Prostate gland (tissue), 2 donors: ENCODE measurements at regions not wholly inside any gene's neighbourhood (a gene's known extent, or its start where the extent isn't known, plus 50 kb on each side); places are given as distances from the start of the nearest gene placed in this dataset.

Experiments
- DNase-seq: peaks from one replicate; pipeline ENCODE4 v3.0.0-alpha.2; 2019; ENCODE audit warnings: low spot score
- H3K27ac ChIP-seq, 2 donors: fragments of 200-600 bp; sonication (generic); 2 replicates each; pipeline ENCODE4 v1.5.1; 2017 to 2019
- H3K27me3 ChIP-seq: fragments of 200-600 bp; sonication (generic); replicated peaks from 2 replicates; pipeline ENCODE4 v1.5.1; 2019; ENCODE audit not compliant: insufficient read depth
- H3K36me3 ChIP-seq, 2 donors: fragments of 200-600 bp; sonication (generic); 1 replicate in 1 of 2; 2 replicates in 1 of 2; pipeline versions ENCODE4 v1.5.1 to v1.8.1; 2017 to 2019
- H3K4me1 ChIP-seq: fragments of 200-600 bp; sonication (generic); replicated peaks from 2 replicates; pipeline ENCODE4 v1.5.1; 2019
- H3K4me3 ChIP-seq, 2 donors: fragments of 200-600 bp; sonication (generic); 2 replicates each; pipeline ENCODE4 v1.5.1; 2017 to 2019
- H3K9me3 ChIP-seq: fragments of 200-600 bp; sonication (generic); 2 replicates; pipeline ENCODE4 v1.5.1; 2017
- POLR2A ChIP-seq: fragments of 450-650 bp; IDR thresholded peaks from one replicate; pipeline ENCODE4 v1.6.1; 2016; ENCODE audit warnings: antibody characterized with exemption, mild to moderate bottlenecking
- POLR2AphosphoS5 ChIP-seq: sonication (generic); formaldehyde crosslinking; IDR thresholded peaks from one replicate; pipeline ENCODE4 v1.6.1; 2017; ENCODE audit warnings: antibody characterized with exemption
- WGBS: methylation state at CpG from one replicate; pipeline ENCODE4 v1.1.5; 2018; 5-methylcytosine and 5-hydroxymethylcytosine counted together
- intact Hi-C: fragments of 100-400 bp; cut with DNase I; formaldehyde crosslinking; loops from one replicate; pipeline ENCODE4 v1.14.2; 2022
- TF ChIP-seq, protein P1 (sequence below), 4 experiments: fragments of 200-600 bp in 2 of 4; fragments of 450-650 bp in 2 of 4; sonication (generic) in 2 of 4; IDR thresholded peaks; 1 replicate in 3 of 4; 2 replicates in 1 of 4; pipeline ENCODE4 v1.5.1; 2016 to 2019; ENCODE audit warnings: antibody characterized with exemption in 4 of 4, mild to moderate bottlenecking in 2 of 4, moderate library complexity in 2 of 4

DNA sequence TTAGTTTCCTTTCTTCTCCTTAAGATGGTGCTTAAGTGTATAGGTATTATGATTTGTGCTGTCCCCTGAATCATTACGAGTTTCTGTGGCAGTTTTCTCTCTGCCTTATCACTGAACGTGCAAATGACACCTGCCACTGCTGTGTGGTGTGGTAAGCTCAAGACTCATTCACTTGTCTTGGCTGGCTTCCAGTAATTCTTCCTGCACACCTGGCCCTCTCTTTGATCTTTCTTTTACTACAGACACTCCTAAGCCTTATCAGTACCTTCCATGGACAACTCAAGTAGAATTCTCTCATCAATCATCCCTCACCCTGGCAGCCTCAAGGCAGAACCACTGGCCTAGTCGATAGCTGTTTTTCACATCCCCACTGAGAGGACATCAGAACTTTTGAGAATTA is 82.6 kb upstream of the ADAMTS19 start:
- H3K4me1 ChIP-seq: no peaks in the 10 kb centered on the region
- H3K9me3 ChIP-seq: no peaks in the 10 kb centered on the region
- H3K4me3 ChIP-seq: no peak overlapping the region
- TF ChIP-seq, protein P1, sequence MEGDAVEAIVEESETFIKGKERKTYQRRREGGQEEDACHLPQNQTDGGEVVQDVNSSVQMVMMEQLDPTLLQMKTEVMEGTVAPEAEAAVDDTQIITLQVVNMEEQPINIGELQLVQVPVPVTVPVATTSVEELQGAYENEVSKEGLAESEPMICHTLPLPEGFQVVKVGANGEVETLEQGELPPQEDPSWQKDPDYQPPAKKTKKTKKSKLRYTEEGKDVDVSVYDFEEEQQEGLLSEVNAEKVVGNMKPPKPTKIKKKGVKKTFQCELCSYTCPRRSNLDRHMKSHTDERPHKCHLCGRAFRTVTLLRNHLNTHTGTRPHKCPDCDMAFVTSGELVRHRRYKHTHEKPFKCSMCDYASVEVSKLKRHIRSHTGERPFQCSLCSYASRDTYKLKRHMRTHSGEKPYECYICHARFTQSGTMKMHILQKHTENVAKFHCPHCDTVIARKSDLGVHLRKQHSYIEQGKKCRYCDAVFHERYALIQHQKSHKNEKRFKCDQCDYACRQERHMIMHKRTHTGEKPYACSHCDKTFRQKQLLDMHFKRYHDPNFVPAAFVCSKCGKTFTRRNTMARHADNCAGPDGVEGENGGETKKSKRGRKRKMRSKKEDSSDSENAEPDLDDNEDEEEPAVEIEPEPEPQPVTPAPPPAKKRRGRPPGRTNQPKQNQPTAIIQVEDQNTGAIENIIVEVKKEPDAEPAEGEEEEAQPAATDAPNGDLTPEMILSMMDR (IDR thresholded peaks at IDR 0.05): no peak
- TF ChIP-seq POLR2AphosphoS5: no peak
- TF ChIP-seq POLR2A: no peak
- H3K27ac ChIP-seq: no peak overlapping the region
- H3K27me3 ChIP-seq: no peaks in the 10 kb centered on the region
- intact Hi-C loops: no loop called here
- H3K36me3 ChIP-seq: no peaks in the 10 kb centered on the region
- 39% methylated on average over 3 of the region's 3 CpGs for WGBS
- DNase-seq: no peak

DNA sequence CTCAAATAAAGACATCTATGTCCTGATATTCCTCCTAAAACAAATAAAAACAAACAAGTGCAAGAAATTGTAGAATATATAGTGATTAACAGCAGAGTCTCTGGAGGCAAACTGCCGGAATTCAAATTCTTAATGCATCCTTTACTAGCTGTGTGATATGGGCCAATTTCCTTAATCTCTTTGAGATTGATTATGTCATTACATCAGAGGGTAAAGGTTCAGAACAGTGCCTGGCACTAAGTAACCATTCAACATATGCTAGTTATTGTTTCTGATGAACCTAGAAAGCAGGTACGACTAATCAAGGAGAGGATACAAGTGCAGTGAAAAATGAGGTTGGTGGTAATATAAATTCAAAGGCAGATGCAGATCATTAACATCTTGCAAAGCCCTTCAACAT is 81.1 kb upstream of the ADAMTS19 start:
- no peak for DNase-seq
- intact Hi-C loops: no loop called here
- Histone ChIP-seq H3K27me3 (no peaks in the 10 kb centered on the region), H3K9me3 (no peaks in the 10 kb centered on the region), H3K4me1 (no peaks in the 10 kb centered on the region), H3K36me3 (no peaks in the 10 kb centered on the region), H3K27ac (no peak overlapping the region), H3K4me3 (no peak overlapping the region)
- TF ChIP-seq POLR2A (no peak), POLR2AphosphoS5 (no peak)
- TF ChIP-seq, protein P1 (IDR thresholded peaks at IDR 0.05): no peak
- WGBS: 93% methylated on average over 2 of the region's 2 CpGs

DNA sequence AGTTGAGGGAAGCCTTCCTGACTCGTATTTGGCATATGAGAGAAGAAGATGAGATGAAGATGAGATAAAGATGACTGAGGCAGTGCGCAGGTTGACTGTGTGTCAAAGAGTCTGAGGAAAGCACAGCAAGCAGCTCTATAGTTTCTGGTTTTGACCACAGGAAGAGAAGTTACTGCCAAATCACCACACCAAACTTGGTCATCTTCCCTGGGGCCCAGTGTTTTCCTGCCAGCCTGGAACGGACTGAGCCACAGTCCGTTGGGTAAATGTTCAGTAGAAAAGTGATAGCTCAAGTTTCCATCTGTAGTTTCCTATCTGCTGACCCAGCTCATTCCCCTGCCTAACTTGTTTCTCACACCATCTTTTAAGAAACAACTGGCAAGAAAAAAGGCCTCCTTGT is 80.7 kb upstream of the ADAMTS19 start:
- H3K4me1 ChIP-seq: no peaks in the 10 kb centered on the region
- 71% methylated on average over 4 of the region's 4 CpGs for WGBS
- TF ChIP-seq POLR2AphosphoS5 (no peak), POLR2A (no peak)
- TF ChIP-seq, protein P1 (IDR thresholded peaks at IDR 0.05): no peak
- no peak overlapping the region for H3K4me3 ChIP-seq
- intact Hi-C loops: no loop called here
- H3K27ac ChIP-seq: no peak overlapping the region
- H3K9me3 ChIP-seq: no peaks in the 10 kb centered on the region
- no peaks in the 10 kb centered on the region for H3K36me3 ChIP-seq
- no peak for DNase-seq
- no peaks in the 10 kb centered on the region for H3K27me3 ChIP-seq

DNA sequence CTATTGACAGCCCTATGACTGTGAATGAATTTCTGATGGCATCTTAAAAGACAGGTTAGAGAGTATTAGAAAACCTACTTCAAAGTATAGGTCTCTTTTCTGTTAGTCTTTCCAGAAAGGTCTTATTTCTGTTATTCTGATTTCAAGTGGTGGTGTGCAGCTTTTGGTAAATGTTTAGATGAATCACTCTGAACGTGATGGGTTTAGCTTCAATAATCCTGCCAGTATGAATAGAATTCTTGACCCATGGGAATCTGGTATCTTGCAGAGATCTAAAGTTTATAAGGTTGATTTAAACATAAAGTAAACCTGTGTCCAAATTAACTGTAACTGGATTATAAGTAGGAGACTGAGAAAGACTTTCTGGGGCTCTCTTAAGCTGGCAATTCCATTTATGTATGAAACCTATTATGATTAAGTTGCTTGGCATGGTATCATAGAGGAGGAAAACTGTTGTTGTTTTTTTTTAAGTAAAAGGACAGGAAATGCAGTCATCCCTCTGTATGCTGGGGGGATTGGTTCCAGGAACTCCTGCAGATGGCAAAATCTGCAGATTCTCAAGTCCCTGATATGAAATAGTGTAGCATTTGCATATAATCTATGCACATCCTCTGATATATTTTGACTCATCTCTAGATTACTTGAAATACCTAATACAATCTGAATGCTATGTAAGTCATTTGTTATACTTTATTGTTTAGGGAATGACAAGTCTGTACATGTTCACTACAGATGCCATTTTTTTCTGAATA is 77.0 kb upstream of the ADAMTS19 start:
- 33% methylated on average over 1 of the region's 1 CpG for WGBS
- Histone ChIP-seq H3K4me1 (no peaks in the 10 kb centered on the region), H3K9me3 (no peaks in the 10 kb centered on the region), H3K36me3 (no peaks in the 10 kb centered on the region), H3K27me3 (no peaks in the 10 kb centered on the region), H3K4me3 (no peak overlapping the region), H3K27ac (no peak overlapping the region)
- intact Hi-C loops: no loop called here
- no peak for DNase-seq
- TF ChIP-seq, protein P1 (IDR thresholded peaks at IDR 0.05): no peak

DNA sequence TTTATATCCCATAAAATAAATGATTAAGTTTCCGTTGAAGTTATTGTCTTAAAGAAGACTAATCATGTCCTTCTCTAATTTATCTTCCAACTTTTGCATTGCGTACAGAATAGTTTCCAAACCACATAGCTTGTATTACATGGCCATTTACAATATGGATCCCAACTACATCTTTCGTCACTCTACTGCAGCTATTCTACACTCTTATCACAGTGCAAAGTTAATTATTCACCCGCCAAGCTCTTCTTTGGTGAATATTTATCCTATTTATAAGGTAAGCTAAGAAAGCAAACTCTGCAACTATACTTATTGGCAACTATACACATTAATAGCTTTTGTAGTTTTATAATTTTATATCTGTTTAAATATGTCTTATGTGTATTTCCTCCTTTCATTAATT is 75.9 kb upstream of the ADAMTS19 start:
- Histone ChIP-seq H3K36me3 (no peaks in the 10 kb centered on the region), H3K27ac (no peak overlapping the region), H3K4me3 (no peak overlapping the region), H3K27me3 (no peaks in the 10 kb centered on the region), H3K4me1 (no peaks in the 10 kb centered on the region), H3K9me3 (no peaks in the 10 kb centered on the region)
- no peak for TF ChIP-seq POLR2A
- TF ChIP-seq, protein P1 (IDR thresholded peaks at IDR 0.05): no peak
- no peak for TF ChIP-seq POLR2AphosphoS5
- intact Hi-C loops: no loop called here
- DNase-seq: no peak
- WGBS: 76% methylated on average over 4 of the region's 4 CpGs
